Gastroesophageal sphincter (tissue), 3 donors: ENCODE measurements at regions not wholly inside any gene's neighbourhood (a gene's known extent, or its start where the extent isn't known, plus 50 kb on each side); places are given as distances from the start of the nearest gene placed in this dataset.

Experiments used
- EP300 ChIP-seq: sonication (generic); formaldehyde crosslinking; IDR thresholded peaks from one replicate; pipeline ENCODE4 v1.6.1; 2017; ENCODE audit warnings: antibody characterized with exemption, mild to moderate bottlenecking
- TF ChIP-seq, protein P1 (sequence below), 4 experiments: fragments of 200-600 bp in 2 of 4; fragments of 450-650 bp in 2 of 4; sonication (generic) in 1 of 4; IDR thresholded peaks; one replicate each; pipeline ENCODE4 v1.5.1; 2017 to 2019; ENCODE audit warnings: antibody characterized with exemption in 4 of 4, mild to moderate bottlenecking in 2 of 4, moderate library complexity in 2 of 4

DNA sequence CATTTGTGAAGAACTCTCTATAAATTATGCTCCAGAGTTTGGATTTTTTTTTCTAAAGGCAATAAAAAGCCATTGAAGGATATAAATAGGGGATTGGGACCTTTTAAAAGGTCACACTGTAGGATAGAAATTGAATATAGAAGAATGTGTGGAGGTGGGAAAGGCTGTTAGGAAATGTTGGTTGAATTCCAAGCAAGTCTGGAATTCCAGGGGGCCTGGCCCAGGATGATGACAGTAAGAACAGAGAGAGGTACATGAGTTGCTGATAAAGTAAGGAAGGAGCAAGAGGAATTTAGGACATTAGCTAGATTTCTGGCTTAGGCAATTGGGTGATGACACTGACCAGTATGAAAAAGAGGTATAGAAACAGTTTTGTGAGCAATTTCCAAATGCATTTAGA, 95.4 kb upstream of the USP38 start:
- no peak for TF ChIP-seq EP300
- TF ChIP-seq, protein P1, sequence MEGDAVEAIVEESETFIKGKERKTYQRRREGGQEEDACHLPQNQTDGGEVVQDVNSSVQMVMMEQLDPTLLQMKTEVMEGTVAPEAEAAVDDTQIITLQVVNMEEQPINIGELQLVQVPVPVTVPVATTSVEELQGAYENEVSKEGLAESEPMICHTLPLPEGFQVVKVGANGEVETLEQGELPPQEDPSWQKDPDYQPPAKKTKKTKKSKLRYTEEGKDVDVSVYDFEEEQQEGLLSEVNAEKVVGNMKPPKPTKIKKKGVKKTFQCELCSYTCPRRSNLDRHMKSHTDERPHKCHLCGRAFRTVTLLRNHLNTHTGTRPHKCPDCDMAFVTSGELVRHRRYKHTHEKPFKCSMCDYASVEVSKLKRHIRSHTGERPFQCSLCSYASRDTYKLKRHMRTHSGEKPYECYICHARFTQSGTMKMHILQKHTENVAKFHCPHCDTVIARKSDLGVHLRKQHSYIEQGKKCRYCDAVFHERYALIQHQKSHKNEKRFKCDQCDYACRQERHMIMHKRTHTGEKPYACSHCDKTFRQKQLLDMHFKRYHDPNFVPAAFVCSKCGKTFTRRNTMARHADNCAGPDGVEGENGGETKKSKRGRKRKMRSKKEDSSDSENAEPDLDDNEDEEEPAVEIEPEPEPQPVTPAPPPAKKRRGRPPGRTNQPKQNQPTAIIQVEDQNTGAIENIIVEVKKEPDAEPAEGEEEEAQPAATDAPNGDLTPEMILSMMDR (IDR thresholded peaks at IDR 0.05): no peak
